ENCODE measurements at regions not wholly inside any gene's neighbourhood (a gene's known extent, or its start where the extent isn't known, plus 50 kb on each side); places are given as distances from the start of the nearest gene placed in this dataset.

GRCh38 chr18:56283316-56283715 lies 355.1 kb downstream of the TXNL1 start:
- TF ChIP-seq POLR2A (IDR thresholded peaks at IDR 0.05; ENCODE audit: low read depth, low read length) (no peak), POLR2AphosphoS5 (IDR thresholded peaks at IDR 0.05; ENCODE audit: low read depth, low read length) (no peak), TAF1 (IDR thresholded peaks at IDR 0.05; ENCODE audit: low read depth, low read length) (no peak), SPI1 (IDR thresholded peaks at IDR 0.05; ENCODE audit: low read depth, low read length) (no peak)

Measured in GM12891 (cell line).